ENCODE measurements at regions not wholly inside any gene's neighbourhood (a gene's known extent, or its start where the extent isn't known, plus 50 kb on each side); places are given as distances from the start of the nearest gene placed in this dataset.

DNA sequence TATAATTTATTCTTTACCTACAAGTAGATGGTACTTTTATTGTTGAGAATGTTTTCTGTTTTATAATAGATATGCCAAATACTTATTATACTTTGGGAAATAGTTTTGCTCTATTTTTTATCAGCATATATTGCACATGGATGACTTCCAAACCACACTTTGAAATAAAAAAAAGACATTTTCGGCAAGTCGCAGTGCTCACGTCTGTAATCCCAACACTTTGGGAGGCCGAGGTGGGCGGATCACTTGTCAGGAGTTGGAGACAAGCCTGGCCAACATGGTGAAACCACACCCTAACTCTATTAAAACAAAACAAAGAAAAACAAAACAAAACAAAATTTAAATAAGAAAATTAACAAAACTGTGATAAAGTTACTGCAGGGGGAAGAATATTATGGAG, 983.9 kb upstream of the CNTN5 start:
- H3K4me3 ChIP-seq: no peak overlapping the region
- DNase-seq: no peak
- TF ChIP-seq EP300 (IDR thresholded peaks at IDR 0.05) (no peak), POLR2AphosphoS5 (IDR thresholded peaks at IDR 0.05) (no peak), POLR2A (IDR thresholded peaks at IDR 0.05) (no peak)
- TF ChIP-seq, protein P1, sequence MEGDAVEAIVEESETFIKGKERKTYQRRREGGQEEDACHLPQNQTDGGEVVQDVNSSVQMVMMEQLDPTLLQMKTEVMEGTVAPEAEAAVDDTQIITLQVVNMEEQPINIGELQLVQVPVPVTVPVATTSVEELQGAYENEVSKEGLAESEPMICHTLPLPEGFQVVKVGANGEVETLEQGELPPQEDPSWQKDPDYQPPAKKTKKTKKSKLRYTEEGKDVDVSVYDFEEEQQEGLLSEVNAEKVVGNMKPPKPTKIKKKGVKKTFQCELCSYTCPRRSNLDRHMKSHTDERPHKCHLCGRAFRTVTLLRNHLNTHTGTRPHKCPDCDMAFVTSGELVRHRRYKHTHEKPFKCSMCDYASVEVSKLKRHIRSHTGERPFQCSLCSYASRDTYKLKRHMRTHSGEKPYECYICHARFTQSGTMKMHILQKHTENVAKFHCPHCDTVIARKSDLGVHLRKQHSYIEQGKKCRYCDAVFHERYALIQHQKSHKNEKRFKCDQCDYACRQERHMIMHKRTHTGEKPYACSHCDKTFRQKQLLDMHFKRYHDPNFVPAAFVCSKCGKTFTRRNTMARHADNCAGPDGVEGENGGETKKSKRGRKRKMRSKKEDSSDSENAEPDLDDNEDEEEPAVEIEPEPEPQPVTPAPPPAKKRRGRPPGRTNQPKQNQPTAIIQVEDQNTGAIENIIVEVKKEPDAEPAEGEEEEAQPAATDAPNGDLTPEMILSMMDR (IDR thresholded peaks at IDR 0.05): no peak
- no peaks in the 10 kb centered on the region for H3K9me3 ChIP-seq
- no peaks in the 10 kb centered on the region for H3K4me1 ChIP-seq
- intact Hi-C loops (cut with DNase I): no loop called here
- no peaks in the 10 kb centered on the region for H3K27me3 ChIP-seq
- H3K27ac ChIP-seq: no peak overlapping the region
- WGBS, 2 donors: 85% methylated on average over 5 of the region's 5 CpGs
- H3K36me3 ChIP-seq: no peaks in the 10 kb centered on the region

DNA sequence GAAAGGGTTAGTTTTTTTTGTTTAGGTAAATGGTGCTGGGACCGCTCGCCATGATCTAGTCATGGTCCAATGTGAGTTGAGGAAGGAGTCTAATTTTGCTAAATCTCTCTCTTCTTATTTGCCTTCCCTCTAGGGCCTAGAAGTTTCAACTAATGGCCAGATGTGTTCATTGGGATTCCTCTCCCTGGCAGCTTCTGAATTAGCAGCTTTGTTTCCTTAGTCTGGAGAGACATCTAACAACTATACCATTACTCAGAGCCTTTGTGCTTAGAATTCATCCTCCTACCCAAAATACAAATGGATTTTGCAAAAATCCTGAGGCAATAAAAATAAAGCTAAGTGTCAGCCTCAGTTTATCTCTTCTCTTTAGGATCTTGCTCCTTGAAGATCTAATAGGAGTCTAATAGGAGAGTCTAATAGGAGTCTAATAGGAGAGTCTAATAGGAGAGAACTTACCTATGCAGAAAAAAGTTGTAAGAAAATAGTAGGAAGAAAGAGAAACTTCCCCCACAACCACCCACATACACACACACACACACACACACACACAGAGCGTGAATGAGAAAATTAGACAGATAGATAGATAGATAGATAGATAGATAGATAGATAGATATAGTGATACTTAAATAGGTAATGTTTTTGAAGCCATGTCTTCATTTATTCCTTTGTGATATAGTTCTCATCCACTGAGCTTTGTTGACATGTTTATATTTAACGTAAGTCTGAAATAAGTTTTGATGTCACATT, 980.5 kb upstream of the CNTN5 start:
- intact Hi-C loops (cut with DNase I): no loop called here
- TF ChIP-seq POLR2A (IDR thresholded peaks at IDR 0.05) (no peak), POLR2AphosphoS5 (IDR thresholded peaks at IDR 0.05) (no peak), EP300 (IDR thresholded peaks at IDR 0.05) (no peak)
- WGBS, 2 donors: 94 to 97% methylated on average over 4 of the region's 4 CpGs
- Histone ChIP-seq H3K4me1 (no peaks in the 10 kb centered on the region), H3K36me3 (no peaks in the 10 kb centered on the region), H3K4me3 (no peak overlapping the region), H3K27me3 (no peaks in the 10 kb centered on the region), H3K27ac (no peak overlapping the region), H3K9me3 (no peaks in the 10 kb centered on the region)
- DNase-seq: no peak

DNA sequence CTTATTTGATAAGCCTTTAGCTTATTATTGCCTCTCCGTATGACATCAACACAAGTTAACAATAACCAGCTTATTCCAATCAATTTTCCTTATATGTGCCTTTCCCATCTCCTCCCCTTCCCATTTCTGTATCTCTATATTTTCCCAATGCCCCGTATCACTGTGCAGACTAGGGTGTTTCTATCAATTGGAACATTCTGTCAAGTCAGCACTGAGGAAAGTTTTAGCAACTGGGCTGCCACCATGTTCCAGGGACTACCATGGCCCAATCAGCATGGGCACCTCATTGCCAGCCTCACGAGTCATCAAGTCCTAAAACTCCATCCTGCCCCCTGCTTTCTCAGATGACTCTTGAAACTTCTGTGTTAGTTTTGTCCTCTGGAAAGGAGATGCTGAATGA, 973.1 kb upstream of the CNTN5 start:
- Histone ChIP-seq H3K36me3 (no peaks in the 10 kb centered on the region), H3K27ac (no peak overlapping the region), H3K4me3 (no peak overlapping the region), H3K4me1 (no peaks in the 10 kb centered on the region), H3K9me3 (no peaks in the 10 kb centered on the region), H3K27me3 (no peaks in the 10 kb centered on the region)
- TF ChIP-seq, protein P1 (IDR thresholded peaks at IDR 0.05): no peak
- no peak for TF ChIP-seq POLR2A (IDR thresholded peaks at IDR 0.05)
- TF ChIP-seq EP300 (IDR thresholded peaks at IDR 0.05): no peak
- no peak for TF ChIP-seq POLR2AphosphoS5 (IDR thresholded peaks at IDR 0.05)
- intact Hi-C loops (cut with DNase I): no loop called here
- WGBS, 2 donors: 81 to 91% methylated on average over 3 of the region's 3 CpGs
- DNase-seq: no peak

DNA sequence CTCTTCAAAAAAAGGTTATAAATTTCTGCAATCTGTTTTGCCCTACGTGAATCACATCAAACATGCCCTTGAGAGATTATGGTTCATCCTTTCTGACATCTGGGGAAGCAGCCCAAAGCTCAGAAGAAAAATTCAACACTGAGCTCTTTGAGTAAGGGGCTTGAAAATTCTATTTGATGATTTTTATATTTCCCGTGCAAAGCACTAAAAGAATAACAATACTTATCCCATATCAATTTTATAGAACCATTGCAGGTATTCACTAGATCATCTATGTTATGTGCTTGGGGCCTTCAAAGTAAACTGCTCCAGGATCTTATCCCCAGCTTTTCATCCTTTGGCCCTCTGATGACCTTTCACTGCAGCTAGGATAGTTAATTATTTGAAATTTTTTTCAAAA, 966.9 kb upstream of the CNTN5 start:
- H3K27me3 ChIP-seq: no peaks in the 10 kb centered on the region
- WGBS, 2 donors: 56 to 78% methylated on average over 2 of the region's 2 CpGs
- intact Hi-C loops (cut with DNase I): no loop called here
- H3K36me3 ChIP-seq: no peaks in the 10 kb centered on the region
- H3K4me1 ChIP-seq: no peaks in the 10 kb centered on the region
- H3K4me3 ChIP-seq: no peak overlapping the region
- TF ChIP-seq POLR2A (IDR thresholded peaks at IDR 0.05) (no peak), EP300 (IDR thresholded peaks at IDR 0.05) (no peak), POLR2AphosphoS5 (IDR thresholded peaks at IDR 0.05) (no peak)
- TF ChIP-seq, protein P1 (IDR thresholded peaks at IDR 0.05): no peak
- no peaks in the 10 kb centered on the region for H3K9me3 ChIP-seq
- DNase-seq: no peak
- no peak overlapping the region for H3K27ac ChIP-seq

DNA sequence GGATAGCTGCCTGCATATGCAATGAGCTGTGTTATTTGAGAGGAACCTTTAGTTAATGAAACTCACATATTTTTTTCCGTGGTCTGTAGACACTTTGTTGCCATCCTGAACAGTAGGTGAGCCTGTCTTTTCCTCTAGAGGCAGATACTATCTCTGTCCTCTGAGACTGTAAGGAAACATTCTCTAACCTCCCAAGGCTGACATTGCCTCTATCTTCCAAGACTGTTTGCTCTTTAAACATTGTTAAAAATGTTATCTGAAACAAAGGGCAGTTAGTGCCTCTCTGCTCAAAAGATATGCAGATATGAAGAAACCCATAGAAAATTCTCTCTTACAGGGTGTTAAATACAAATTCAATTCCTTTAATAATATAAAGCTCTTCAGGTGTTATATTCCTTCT, 963.8 kb upstream of the CNTN5 start:
- no peak for TF ChIP-seq POLR2A (IDR thresholded peaks at IDR 0.05)
- no peak for TF ChIP-seq POLR2AphosphoS5 (IDR thresholded peaks at IDR 0.05)
- TF ChIP-seq EP300 (IDR thresholded peaks at IDR 0.05): no peak
- TF ChIP-seq, protein P1 (IDR thresholded peaks at IDR 0.05): no peak
- Histone ChIP-seq H3K4me3 (no peak overlapping the region), H3K4me1 (no peaks in the 10 kb centered on the region), H3K9me3 (no peaks in the 10 kb centered on the region), H3K27ac (no peak overlapping the region), H3K36me3 (no peaks in the 10 kb centered on the region), H3K27me3 (no peaks in the 10 kb centered on the region)
- no peak for DNase-seq
- intact Hi-C loops (cut with DNase I): no loop called here
- 16 to 50% methylated on average over 1 of the region's 1 CpG for WGBS, 2 donors

Data from sigmoid colon (tissue), 6 donors.